ENCODE measurements at regions not wholly inside any gene's neighbourhood (a gene's known extent, or its start where the extent isn't known, plus 50 kb on each side); places are given as distances from the start of the nearest gene placed in this dataset.

DNA sequence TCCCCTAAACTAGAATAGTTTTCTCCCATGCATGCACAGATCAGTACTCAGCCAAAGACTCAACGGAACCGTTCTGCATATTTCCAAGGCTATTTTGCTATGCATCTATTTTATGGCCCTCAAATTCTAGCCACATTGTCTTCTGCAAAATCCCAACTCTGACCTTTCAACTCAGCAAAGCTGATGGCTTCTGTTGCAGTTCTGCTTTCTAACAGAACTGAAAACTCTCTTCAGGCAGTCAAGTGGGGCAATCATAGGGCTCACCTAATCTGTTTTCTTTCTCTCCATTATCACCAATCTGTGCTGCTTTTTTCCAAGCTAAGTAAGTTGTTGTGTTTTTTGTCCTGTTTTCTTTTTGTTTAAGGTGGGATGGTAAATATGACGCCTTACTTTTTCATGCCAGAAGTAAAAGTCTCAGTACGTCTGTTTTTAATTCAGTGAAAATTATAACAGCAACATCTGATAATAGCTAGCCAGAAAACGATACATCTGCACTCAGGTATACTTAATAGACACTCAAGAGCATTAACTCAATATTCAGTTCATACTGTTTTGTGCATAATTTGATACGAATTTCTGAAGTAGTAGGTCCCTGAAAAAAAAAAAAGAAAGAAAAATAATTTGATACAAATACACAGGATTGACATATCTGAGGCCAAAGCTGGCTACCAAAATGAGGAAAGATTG lies 454.3 kb downstream of the TLE1 start:
- Histone ChIP-seq H3K9me3 (ENCODE audit: insufficient read depth, low read depth) (no peaks in the 10 kb centered on the region), H3K36me3 (ENCODE audit: low read depth) (no peaks in the 10 kb centered on the region), H3K4me2 (no peak overlapping the region), H3K27me3 (ENCODE audit: insufficient read depth, low read depth) (no peaks in the 10 kb centered on the region), H2AFZ (no peak overlapping the region), H3K27ac (no peak overlapping the region), H3K79me2 (ENCODE audit: low read depth) (no peaks in the 10 kb centered on the region), H3K4me3 (no peak overlapping the region), H4K20me1 (ENCODE audit: insufficient read depth) (no peaks in the 10 kb centered on the region), H3F3A (ENCODE audit: insufficient read depth, low read depth) (no peaks in the 10 kb centered on the region), H3K9me2 (ENCODE audit: insufficient read depth) (no peaks in the 10 kb centered on the region), H3K4me1 (replicated peaks; ENCODE audit: insufficient read depth) (no peaks in the 10 kb centered on the region)
- TF ChIP-seq EZH2 (IDR thresholded peaks at IDR 0.05; ENCODE audit: low read depth) (no peak), CTCF (conservative IDR thresholded peaks at IDR 0.05) (no peak)
- POLR2A ChIA-PET (ENCODE audit: unreplicated experiment): no interaction called here
- CTCF ChIA-PET: no interaction called here
- intact Hi-C loops (cut with micrococcal nuclease; ENCODE audit: unreplicated experiment): no loop called here
- DNase-seq: no peak
- BruUV-seq (replicated peaks): no TSS peak

DNA sequence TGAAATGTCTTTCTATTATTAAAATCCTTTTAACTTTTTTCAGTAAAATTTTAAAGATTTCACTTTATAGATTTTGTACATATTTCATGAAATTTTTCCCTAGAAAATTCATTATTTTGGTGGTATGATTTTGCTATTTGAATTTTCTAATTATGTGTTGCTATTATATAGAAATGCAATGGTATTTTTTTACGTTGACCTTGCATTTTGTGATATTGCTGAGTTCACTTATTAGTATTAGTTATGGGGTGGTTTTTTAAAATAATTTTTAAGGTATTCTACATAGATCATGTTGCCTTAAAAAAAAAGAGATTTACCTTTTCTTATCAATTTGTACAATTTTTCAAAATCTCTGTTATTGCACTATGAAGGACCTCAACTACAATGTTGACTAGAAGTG lies 458.3 kb downstream of the TLE1 start:
- intact Hi-C loops (cut with micrococcal nuclease; ENCODE audit: unreplicated experiment): no loop called here
- Histone ChIP-seq H3K4me2 (no peak overlapping the region), H3K27ac (no peak overlapping the region), H3K79me2 (ENCODE audit: low read depth) (no peaks in the 10 kb centered on the region), H3F3A (ENCODE audit: insufficient read depth, low read depth) (no peaks in the 10 kb centered on the region), H3K9me2 (ENCODE audit: insufficient read depth) (no peaks in the 10 kb centered on the region), H4K20me1 (ENCODE audit: insufficient read depth) (no peaks in the 10 kb centered on the region), H3K4me1 (replicated peaks; ENCODE audit: insufficient read depth) (no peaks in the 10 kb centered on the region), H3K27me3 (ENCODE audit: insufficient read depth, low read depth) (no peaks in the 10 kb centered on the region), H3K36me3 (ENCODE audit: low read depth) (no peaks in the 10 kb centered on the region), H2AFZ (no peak overlapping the region), H3K9me3 (ENCODE audit: insufficient read depth, low read depth) (no peaks in the 10 kb centered on the region), H3K4me3 (no peak overlapping the region)
- DNase-seq: no peak
- ChIA-PET CTCF (interaction anchor here (0.6 kb wide), 1 partner anchor 61 kb away, joined by 3 read pairs; no protein-coding TSS in a partner anchor), POLR2A (ENCODE audit: unreplicated experiment) (no interaction called here)
- BruUV-seq (replicated peaks): no TSS peak
- no peak for TF ChIP-seq EZH2 (IDR thresholded peaks at IDR 0.05; ENCODE audit: low read depth)
- TF ChIP-seq CTCF (conservative IDR thresholded peaks at IDR 0.05): no peak

DNA sequence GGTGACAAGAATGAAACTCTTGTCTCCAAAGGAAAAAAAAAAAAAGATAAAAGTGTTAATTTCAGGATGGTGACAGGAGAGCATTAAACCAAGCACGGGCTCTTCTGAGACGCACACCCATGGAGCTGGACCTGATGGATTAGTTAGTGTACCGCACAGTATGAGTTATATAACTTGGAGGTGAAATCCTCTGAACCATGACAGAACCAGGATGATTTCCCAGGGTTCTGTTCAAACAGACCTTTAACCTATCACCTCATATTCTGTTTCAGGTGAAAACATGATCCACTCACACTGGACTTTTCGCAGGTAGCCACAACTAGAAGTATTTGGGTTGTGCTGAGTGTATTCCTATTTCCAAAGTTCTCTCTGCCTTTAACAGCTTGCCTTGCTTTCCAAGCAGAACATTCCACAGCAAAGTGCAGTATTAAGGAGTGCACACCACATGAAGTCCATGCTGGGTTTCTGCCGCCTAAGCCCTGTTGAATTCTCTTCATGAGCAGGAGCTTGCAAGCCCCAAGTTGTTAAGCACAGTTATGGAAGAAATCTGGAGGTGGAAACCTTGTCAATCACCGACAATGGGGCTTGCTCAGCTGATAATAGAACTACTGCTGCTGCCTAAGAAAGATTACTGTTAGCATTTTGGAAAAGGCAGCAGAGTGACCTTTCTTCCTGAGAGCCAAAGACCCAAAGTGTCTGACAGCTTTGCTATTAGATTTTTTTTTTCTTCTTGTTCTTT lies 461.7 kb downstream of the TLE1 start:
- no peaks in the 10 kb centered on the region for H4K20me1 ChIP-seq (ENCODE audit: insufficient read depth)
- no peak overlapping the region for H3K27ac ChIP-seq
- no peaks in the 10 kb centered on the region for H3K79me2 ChIP-seq (ENCODE audit: low read depth)
- no peaks in the 10 kb centered on the region for H3K9me3 ChIP-seq (ENCODE audit: insufficient read depth, low read depth)
- no peak overlapping the region for H3K4me3 ChIP-seq
- intact Hi-C loops (cut with micrococcal nuclease; ENCODE audit: unreplicated experiment): no loop called here
- H3F3A ChIP-seq (ENCODE audit: insufficient read depth, low read depth): no peaks in the 10 kb centered on the region; the same call in 1 of the 2 replicates
- H3K4me2 ChIP-seq: no peak overlapping the region
- no peak overlapping the region for H2AFZ ChIP-seq
- H3K36me3 ChIP-seq (ENCODE audit: low read depth): no peaks in the 10 kb centered on the region
- H3K27me3 ChIP-seq (ENCODE audit: insufficient read depth, low read depth): no peaks in the 10 kb centered on the region
- CTCF ChIA-PET: no interaction called here
- H3K9me2 ChIP-seq (ENCODE audit: insufficient read depth): no peaks in the 10 kb centered on the region
- H3K4me1 ChIP-seq (replicated peaks; ENCODE audit: insufficient read depth): no peaks in the 10 kb centered on the region
- no peak for TF ChIP-seq EZH2 (IDR thresholded peaks at IDR 0.05; ENCODE audit: low read depth)
- TF ChIP-seq CTCF (conservative IDR thresholded peaks at IDR 0.05): no peak
- POLR2A ChIA-PET (ENCODE audit: unreplicated experiment): no interaction called here
- no peak for DNase-seq
- BruUV-seq (replicated peaks): no TSS peak
